ENCODE measurements at regions not wholly inside any gene's neighbourhood (a gene's known extent, or its start where the extent isn't known, plus 50 kb on each side); places are given as distances from the start of the nearest gene placed in this dataset.
"Not testable (repeated sequence)": the region's sequence is repeated elsewhere in the genome, so short reads cannot be mapped to it uniquely, and the experiment has no call there.

DNA sequence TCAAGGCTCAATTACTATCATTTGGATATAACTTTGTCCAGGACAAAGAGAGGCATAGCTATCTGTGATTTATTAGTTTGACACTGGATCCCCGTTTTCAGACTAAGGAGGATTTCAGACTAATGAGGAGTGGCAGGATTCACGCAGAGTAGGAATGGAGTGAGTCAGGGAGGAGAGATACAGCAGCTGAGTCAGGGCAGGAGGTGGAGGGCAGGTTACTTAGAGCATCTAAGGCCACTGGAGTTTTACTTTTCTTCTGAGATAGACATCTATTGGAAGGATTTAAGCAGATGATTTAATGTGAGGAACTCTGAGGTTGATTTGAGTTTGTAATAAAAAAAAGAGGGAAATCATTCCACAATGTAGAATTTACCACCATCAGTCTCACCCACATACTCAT is 110.6 kb downstream of the RPIA start:
- DNase-seq: not testable (repeated sequence)

DNA sequence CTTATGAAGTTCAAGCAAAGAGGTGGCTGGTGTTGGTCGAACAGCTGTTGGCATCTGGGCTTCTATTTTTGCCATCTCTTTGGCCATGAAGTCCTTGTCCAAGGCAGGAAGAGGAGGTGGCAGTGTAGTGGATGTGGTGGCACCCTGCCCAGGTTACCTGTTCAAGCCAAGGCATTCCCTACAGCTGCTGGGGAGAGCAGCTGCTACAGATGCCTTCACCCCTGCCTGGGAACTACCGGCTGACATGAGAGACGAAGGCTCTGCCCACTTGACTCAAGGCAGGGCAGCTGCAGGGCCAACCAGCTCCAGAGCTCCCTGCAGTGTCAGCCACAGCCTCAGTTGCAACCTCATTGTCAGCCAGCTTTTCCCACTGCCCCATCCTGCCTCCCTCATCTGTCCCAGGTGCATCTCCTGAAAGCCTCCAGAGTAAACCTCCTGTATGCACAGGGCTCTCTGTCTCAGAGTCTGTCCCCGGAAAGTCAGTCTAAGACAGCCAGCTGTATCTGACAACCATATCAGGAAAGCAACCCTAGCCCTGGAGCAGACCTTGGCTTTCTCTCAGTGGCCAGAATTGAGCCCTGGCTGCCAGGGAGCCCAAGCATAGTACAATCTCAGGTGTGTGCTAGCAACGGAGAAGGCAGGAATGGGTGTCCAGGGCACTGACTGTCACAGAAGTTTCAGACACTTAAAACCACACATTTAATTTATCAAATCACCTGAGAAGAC is 115.9 kb downstream of the RPIA start:
- DNase-seq: no peak

DNA sequence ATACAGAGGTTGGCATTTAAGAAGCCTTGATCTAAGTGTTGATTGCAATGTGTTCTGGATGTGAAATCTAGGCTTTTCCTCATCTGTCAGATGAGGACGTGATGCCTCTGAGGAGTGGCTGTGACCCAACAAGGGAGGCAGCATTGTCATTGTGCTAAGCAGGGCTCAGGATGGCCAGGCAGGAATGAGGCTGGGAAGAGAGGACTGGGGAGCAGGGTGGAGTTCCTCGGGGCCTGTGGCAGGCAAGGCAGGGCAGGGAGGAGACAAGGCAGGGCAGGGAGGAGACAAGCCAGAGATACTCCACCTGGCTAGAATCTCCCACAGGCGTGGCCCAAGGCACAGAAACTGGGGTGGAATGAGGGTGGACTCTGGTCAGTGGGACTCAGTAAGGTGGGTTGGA is 116.6 kb downstream of the RPIA start:
- DNase-seq: no peak

DNA sequence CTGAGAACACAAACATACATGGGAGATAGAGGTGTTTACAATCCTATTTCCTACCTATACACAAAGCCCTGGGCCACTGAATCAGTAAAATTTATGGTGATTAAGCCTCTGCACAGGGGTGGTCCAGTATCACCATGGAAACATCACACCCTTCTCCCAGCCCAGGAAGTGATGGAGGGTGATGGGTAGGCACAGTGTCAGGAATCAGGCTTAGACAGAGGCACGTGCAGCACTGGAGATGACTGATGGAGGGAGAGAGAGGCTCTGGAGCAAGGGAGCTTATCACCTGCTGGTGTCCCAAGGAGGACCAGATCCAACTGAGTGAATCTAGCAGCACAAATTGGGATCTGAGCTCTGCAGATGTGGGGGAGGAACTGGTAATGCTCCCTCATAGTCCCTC is 117.2 kb downstream of the RPIA start:
- DNase-seq: no peak

DNA sequence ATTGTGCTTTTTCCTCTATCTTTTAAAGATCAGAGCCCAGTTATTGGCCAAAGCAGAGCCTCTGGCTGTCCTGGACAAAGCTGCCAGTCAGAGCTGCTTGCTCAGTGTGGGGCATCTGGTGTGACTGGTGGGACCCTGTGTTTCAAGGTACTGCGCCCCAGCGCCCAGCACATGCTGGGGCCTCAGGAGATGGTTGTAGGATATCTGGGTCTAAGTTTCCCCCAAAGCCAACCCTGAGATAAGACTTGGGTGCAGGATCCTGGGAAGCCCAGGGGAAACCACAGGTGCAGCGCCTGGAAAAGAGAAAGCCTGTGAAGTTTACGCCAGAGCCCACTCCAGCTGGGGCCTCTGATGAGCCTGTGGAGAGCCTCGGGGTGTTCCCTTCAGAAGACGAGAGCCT is 117.7 kb downstream of the RPIA start:
- no peak for DNase-seq

DNA sequence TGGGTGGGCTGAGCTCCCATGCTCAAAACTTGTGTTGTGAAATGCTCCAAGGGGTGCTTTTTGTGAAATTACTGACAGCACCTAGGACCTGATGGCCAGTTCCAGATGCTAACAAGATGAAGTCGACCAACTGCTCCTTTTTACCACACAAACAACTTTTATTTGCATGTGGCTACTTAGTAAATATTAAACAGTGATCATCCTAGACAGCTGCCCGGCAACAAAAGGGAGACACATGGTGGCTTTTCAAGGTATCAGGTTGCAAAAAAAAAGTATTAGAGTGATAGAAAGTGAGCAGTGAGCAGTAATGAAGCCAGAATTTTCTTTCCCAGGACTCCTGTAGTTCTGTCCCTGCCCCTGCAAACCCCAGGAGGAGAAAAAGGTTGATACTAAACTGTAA is 118.5 kb downstream of the RPIA start:
- no peak for DNase-seq

DNA sequence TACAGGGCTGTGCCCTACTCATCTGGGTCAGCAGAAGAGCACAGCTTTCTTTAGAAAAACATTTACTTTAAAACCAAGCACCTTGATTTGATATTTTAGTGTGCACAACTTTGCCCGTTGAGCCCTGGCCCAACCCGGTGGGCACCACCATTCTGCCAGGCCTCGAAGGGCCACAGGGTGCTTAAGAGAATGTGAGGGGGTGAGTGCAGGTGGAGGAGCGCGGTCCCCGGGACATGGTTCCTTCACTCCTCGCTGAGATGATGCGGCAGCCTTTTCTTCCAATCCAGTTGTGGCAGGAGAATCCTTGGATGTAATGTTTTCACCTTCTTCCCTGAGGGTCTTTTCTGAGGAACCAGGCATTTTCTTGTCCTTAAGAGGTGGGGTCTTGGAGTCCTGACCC is 119.0 kb downstream of the RPIA start:
- no peak for DNase-seq

DNA sequence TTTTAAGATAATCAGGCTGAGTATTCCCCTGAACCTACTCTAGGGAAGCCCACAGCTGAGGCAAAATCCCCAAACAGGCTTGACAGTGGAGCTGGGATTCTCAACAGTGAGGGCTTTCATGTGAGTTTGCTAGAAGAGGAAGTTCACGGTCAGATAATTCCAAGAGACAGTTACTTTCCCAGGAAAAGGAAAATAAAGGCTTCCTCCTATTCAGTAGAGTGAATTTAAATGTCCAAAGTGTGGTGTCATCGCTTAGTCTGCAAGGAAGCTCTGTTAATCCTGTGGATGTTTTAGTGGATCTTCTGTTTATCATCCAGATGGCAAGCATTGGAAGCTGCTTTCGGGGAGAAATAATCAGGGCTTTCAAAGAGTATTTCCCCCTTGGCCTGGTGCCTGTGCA is 119.8 kb downstream of the RPIA start:
- DNase-seq: no peak

DNA sequence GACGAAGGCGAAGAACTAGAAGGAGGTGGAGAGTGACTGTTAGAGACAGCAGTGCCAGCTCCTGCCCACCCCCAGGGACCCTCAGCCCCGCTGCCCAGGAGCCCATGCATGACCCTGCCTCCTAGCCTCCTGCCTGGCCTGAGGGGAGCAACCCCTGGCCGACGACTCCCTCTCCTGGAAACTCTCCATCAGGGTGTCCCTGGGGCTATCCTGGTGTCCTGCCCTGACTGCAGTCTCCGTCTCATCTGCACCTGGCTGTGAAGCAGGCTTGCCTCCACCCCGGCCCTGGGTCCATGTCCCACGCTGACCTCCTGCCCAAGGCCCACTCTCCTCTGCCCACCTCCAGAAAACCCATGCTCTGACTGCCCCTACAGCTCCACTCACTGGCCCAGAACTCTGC is 120.2 kb downstream of the RPIA start:
- no peak for DNase-seq

DNA sequence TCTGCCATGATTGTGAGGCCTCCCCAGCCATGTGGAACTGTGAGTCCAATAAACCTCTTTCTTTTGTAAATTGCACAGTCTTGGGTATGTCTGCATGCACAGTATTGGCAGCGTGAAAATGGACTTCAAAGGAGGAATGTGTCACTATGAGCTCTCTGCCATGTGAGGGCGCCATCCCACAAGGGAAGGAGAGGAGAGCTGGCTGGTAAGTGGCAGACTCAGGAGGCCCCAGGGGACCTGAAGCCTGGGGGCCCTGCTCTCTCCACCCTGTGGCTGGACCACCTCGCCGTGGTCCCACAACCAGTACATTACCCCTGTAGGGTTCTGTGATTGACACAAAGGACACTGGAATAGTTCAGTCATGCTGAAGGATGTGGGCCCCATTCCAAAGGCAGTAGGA is 122.1 kb downstream of the RPIA start:
- no peak for DNase-seq

DNA sequence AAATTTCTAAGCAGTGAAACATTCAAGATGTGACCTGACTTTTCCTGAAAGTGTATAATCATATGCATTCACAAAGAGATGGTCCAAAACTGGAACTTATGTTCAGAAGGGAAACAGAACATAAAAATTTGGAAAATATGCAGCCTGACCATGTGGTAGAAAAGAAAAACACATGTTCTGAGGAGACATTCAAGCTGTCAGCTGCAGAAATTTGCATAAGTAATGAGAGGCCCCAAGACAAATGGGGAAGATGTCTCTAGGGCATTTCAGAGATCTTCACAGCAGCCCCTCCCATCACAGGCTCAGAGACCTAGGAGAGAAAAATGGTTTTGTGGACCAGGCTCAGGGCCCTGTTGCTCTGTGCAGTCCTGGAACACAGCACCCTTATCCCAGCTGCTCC is 123.8 kb downstream of the RPIA start:
- DNase-seq: no peak

DNA sequence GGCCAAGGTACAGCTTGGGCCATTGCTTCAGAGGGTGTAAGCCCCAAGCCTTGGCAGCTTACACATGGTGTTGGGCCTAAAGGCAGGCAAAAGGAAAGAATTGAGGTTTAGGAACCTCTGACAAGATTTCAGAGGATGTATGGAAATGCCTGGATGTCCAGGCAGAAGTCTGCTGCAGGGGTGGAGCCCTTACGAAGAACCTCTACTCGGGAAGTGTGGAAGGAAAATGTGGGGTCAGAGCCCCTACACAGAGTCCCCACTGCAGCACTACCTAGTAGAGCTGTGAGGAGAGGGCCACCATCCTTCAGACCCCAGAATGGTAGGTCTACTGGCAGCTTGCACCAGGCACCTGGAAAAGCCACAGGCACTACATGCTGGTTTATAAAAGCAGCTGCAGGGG is 124.2 kb downstream of the RPIA start:
- no peak for DNase-seq

DNA sequence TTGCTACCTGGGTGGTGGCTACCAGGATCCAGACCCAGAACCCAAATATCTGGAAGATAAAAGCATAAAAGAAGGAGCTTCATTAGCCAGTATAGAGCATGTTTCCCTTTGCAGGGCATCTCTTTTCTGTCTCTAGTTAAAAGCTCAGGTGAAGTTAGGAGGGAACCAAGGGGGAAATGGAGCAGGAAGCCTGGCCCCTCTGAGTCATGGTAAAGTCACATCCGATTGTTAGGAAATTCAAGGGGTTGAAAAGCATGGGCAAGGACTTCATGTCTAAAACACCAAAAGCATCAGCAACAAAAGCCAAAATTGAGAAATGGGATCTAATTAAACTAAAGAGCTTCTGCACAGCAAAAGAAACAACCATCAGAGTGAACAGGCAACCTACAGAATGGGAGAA is 126.9 kb downstream of the RPIA start:
- no peak for DNase-seq

DNA sequence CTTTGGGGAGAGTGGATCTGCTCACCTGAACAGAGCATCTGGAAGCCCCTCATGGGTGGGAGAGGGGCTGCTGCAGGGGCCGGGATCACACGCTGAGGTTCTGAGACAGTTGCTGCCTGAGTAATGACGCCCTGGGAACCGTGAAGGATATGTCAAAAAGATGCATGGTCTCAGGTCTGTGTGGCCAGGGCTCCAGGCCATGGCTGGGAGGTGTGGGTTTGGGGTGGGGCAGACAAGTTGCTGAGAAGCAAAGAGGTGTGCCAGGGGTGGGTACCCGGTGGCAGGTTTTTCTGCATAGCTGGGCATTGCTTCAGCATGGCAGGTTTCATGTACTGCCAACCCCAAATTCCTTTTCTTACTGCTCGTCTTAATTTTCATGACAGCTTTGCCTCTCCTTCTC is 133.5 kb downstream of the RPIA start:
- no peak for DNase-seq

DNA sequence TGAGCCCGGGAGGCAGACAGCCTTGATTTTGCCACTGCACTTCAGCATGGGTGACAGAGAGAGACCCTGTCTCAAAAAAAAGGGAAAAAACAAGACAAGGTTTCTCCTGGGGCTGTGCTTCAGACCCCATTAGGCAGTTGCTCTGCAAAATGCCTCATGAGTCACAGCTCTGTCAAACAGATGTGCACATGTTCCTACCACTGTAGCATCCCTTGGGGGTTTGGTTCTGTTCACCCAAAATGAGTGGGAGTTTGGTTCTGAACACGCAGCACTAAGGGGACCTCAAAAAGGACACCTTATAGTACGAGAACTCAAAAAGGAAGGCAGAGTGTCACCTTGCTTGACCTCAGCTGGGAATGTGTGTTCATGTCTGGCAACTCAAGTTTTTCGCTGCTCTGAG is 134.9 kb downstream of the RPIA start:
- no peak for DNase-seq

DNA sequence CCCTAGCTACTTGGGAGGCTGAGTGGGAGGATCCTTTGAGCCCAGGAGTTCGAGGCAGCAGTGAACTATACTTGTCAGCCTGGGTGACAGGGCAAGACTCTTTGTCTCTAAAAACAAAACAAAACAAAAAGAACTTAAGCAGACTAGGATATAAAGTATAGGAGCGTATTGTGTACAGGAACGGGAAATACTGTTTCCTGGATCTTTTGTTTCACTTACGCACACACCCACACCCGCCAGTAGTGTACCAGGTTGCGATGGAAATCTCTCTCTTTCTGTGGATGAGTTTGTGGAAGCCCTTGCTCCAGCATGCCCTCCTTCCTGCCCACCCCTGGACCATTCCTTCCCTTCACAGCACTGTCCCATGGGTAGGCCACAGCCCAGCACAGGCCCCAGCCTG is 136.3 kb downstream of the RPIA start:
- DNase-seq: no peak

DNA sequence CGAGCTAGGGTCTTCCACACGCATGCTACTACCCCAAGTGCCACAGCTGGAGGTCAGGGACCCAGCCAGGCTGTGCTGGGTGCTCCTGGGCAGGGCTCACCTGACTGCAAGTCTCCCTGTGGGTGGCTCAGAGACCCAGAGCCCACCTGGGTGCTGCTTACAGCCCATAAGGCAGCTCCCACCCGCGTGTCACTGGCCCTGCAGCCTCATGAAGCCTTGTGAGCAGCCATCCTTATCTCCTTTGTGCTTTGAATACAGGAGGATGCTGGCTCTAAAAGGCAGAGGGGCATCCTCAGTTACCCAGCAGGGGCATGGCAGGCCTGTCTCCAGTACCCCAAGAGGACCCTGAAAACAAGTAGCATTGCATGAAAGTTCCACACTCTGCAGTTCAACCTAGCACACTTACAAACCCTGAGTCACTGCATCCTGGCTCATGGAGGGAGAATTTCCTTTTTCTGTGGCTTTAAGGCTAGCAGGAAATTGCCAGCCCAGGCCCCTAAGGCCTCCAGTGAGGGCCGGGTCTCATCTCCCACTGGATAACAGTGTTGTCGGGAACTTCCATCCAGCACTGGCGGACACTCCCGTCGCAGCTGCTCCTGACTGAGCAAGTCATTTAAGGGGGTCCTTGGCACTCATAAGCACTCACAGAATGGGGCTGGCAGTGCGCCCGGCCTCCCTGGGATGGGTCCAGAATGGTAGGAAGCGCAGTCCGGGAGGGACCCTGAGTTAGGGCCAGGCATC is 137.1 kb downstream of the RPIA start:
- no peak for DNase-seq

DNA sequence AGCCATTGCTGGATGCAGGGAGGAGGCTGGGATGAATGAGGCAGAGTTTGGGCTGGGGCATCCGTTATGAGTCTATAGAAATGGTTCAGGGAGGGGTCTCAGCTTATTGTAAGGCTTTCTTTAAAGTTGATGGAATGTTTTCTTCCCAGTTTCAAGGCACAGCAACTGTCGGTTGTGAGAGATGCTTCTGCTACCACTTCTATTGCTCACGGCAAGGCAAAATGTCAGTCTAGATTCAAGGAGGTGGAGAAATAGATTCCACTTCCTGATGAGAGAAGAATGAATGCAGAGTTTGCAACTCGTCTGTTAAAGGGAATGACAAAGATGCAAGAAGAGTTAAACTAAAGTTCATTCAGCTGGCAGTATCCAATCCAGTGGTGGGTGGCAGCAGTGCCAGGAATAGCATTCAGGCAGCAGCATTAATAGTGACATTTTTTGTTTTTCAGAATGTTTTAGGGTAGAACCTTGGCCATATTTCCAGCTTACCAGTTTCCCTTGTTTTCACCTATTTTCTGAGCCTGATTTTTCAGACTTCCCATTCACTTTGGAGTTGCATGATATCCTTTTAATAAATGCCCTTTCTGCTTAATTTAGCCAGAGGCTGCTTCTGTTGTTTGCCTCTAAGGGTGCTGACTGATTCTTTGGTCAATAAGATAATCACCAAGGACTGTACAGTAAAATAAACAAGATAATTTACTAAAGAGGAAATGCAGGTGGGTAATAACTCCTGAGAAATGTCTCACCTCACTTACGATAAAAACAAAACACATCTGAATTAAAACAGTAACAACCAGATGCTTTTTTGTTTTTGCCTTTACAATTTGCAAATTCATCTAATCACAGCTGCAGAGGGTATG is 138.4 kb downstream of the RPIA start:
- no peak for DNase-seq

DNA sequence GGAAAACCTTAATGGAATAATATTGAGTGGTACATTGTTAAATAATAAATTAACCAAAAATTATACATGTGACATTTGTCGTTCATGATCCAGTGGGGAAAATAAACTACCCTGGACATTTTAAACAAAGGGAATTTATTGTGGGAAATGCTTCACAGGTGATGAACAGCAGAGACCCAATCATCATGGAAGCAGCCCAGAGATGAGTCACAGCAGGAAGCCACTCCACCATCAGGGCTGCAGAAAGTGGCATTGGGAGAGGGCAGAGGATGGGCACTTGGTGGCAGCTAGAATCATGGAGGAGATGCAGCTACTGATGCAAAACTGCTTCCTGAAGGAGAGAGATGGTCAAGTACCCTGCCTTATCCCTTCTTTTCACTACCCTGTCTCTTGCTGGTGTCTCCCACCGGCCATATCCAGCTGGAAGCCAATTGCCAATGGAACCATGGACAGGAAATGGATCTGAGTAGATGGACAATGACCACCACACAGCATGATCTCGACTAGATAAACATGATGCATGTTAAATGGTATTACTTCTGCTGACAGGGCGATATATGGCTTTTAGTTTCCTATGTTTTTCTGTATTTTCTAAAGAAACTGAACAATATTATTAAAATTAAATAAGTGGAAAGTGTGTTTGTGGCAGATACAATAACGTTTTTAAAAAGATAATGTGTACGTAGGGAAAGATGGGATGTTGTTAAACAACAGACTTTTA is 139.8 kb downstream of the RPIA start:
- DNase-seq: no peak

DNA sequence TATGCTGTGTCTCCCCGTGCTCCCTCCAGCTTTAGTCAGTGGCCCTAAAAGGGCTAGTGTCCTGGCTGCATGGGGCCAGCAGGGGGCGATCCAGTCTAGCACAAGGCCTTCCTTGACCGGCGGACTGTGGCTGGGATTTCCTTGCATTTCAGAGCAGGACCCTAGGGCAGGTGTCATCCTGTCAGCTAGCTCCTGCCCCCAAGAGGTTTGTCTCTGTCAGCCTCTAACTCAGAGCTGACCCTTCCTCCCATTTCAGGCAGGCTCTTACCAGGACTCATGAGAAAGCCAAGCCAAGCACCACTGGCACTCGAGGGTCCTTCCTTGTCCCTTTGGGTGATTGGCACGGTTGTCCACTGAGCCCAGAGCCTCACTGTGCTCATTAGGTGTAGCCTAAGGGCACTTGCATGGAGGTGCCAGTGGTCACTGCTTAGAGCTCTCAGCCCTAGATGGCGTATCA is 140.3 kb downstream of the RPIA start:
- DNase-seq: peak; percentile 64 to 88 (median 76)

DNA sequence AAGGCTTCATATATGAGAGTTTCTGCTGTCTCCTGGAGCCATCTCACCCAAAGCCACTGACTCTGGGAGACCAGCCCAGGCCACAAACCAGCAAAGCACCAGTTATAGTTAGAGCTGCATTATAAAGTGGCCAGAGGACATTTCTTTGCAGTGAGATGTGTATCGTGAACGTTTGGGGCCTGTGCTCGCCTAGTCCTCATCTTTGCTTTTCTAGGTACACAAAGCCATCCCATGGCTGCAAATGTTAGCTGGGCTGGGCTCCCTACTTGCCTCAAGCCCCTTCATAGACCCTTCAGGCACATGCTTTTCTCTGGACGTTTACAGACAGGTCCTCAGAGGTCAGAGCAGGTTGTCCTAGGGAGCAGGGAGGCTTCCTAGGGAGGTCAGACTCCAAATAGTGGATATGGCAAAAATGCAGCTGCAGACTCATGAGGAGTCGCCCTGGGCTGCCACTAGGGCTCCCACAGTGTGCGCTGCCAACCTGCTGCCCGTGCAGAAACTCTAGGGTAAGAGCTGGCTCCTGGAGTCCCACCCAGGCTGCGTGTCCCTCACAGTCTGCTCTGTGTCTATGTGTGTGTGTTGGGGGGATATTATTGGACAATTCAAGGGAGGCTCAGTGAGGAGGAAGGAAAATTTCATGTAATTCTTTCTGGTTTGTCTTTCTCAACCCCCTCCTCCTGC is 141.0 kb downstream of the RPIA start:
- DNase-seq: no peak

DNA sequence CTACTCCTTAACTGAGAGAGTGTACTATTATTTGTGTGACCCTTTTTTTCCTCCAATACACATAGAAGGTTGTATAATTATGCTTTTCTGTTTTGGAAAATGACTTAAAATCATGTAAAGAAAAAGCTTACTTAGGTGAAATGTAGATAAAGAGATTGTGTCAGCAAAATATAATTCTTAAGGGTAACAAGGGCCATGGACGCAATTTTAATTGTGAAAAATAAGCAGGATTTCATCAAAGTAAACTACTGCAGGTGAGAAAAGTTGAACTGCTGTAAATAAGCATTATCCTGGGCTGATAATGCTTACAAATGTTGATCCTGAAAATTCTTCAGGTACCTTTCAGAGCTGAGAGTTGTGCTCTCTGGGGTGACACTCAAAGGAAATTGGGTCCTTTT is 141.5 kb downstream of the RPIA start:
- no peak for DNase-seq

Data from suppressor macrophage (primary cell).